ENCODE measurements at regions not wholly inside any gene's neighbourhood (a gene's known extent, or its start where the extent isn't known, plus 50 kb on each side); places are given as distances from the start of the nearest gene placed in this dataset.

- TF ChIP-seq SP2 (IDR thresholded peaks at IDR 0.05; ENCODE audit: extremely low read depth, low read depth, low read length, poor library complexity, severe bottlenecking) = no peak
Measured at GRCh38 chr11:119787074-119787461, 58.1 kb upstream of the NECTIN1 start (continued).

DNA sequence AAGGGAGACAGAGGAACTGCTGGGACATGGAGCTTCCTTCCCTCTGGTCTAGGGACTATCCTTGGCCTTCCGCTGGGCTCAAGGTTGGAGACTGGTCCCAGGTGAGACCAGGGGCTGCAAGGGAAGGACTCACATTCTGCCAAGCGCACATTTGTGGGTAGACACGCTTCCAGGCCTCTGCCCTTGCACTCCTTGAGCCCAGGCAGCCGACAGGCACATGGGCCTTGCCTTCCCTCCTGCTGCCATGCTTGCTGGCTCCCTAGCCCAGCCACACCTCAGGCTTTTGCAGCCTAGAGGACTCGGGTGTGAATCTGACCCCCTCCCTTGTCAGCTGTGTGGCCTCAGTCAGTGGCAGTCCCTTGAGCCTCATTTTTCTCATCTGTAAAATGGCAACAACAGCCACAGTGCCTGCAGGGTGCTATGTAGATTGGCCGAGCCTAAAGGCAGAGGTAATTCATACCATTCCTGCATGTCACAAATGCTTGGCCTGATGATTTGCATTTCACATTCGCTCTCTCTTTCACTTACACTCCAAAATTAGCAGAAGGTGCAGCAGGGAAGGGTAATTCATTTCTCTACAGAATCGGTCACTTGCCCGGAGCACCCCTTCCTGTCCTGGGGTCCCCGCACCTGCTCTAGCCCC lies 57.6 kb upstream of the NECTIN1 start:
- Histone ChIP-seq H3K9ac (ENCODE audit: insufficient read depth in 1 of 2, low read depth in 2 of 2, low read length in 2 of 2) (no peak overlapping the region), H3K4me3 (no peak overlapping the region), H3K9me3 (replicated peaks; ENCODE audit: control insufficient read depth, insufficient read depth, low read depth, low read length) (no peaks in the 10 kb centered on the region), H3K27me3 (ENCODE audit: control insufficient read depth in 2 of 2, insufficient read depth in 2 of 2, low read length in 2 of 2) (peaks cover 6 to 59% of the 10 kb centered on the region in 2 experiments), H3K36me3 (ENCODE audit: control insufficient read depth, insufficient read depth, low read length) (no peaks in the 10 kb centered on the region), H3K79me2 (ENCODE audit: control insufficient read depth, insufficient read depth, low read length) (no peaks in the 10 kb centered on the region), H2AFZ (ENCODE audit: low read depth, low read length) (no peak overlapping the region), H3K9me1 (ENCODE audit: control insufficient read depth, insufficient read depth, low read length) (no peaks in the 10 kb centered on the region), H3K4me1 (replicated peaks in 1 of 2; ENCODE audit: control insufficient read depth in 2 of 2, insufficient read depth in 2 of 2, low read length in 2 of 2) (peaks cover 0 to 2% of the 10 kb centered on the region in 2 experiments; a peak in 2 of 5 replicates), H3K27ac (ENCODE audit: extremely low read depth, low read depth, low read length) (no peak overlapping the region), H4K20me1 (replicated peaks; ENCODE audit: control insufficient read depth, insufficient read depth, low read length) (no peaks in the 10 kb centered on the region), H3K4me2 (ENCODE audit: insufficient read depth, low read length) (no peak overlapping the region)
- WGBS (ENCODE audit: insufficient coverage, low coverage, missing lambda C conversion rate) = 3% methylated on average over 10 of the region's 10 CpGs
- in situ Hi-C loops (cut with MboI) = no loop called here
- no peak for ATAC-seq
- POLR2A ChIA-PET = no interaction called here
- CTCF ChIA-PET (ENCODE audit: low intra/inter-chr PET ratio) = no interaction called here
- no peak for TF ChIP-seq ZNF253 (CRISPR knock-in tag; conservative IDR thresholded peaks at IDR 0.05)
- no peak for TF ChIP-seq ZNF778 (CRISPR knock-in tag; IDR thresholded peaks at IDR 0.05)
- no peak for TF ChIP-seq ZC3H4 (CRISPR knock-in tag; IDR thresholded peaks at IDR 0.05; ENCODE audit: borderline replicate concordance)
- no peak for TF ChIP-seq DDX20 (tag; IDR thresholded peaks at IDR 0.05; ENCODE audit: low read depth)
- TF ChIP-seq ELF1 (tag; IDR thresholded peaks at IDR 0.05) = no peak
- TF ChIP-seq DNMT1 (IDR thresholded peaks at IDR 0.05) = no peak
- no peak for TF ChIP-seq SLC30A9 (CRISPR knock-in tag; IDR thresholded peaks at IDR 0.05)
- no peak for TF ChIP-seq ZNF280B (CRISPR knock-in tag; IDR thresholded peaks at IDR 0.05)
- no peak for TF ChIP-seq SRSF1 (IDR thresholded peaks at IDR 0.05; ENCODE audit: low read depth, low read length)
- TF ChIP-seq MLX (CRISPR knock-in tag; conservative IDR thresholded peaks at IDR 0.05) = no peak
- no peak for TF ChIP-seq PTBP1 (IDR thresholded peaks at IDR 0.05; ENCODE audit: low read depth, low read length)
- no peak for FAIRE-seq
- intact Hi-C loops (cut with micrococcal nuclease) = no loop called here
- BruUV-seq (replicated peaks) = no TSS peak
- DNase-seq (ENCODE audit: extremely low read depth in 1 of 4, low spot score in 3 of 4) = no peak

Measured in K562 (cell line).